ENCODE measurements at regions not wholly inside any gene's neighbourhood (a gene's known extent, or its start where the extent isn't known, plus 50 kb on each side); places are given as distances from the start of the nearest gene placed in this dataset.
A peak's percentile ranks its signal among the peaks of the same experiment; 100 is the strongest.
"Not testable (repeated sequence)": the region's sequence is repeated elsewhere in the genome, so short reads cannot be mapped to it uniquely, and the experiment has no call there.

DNA sequence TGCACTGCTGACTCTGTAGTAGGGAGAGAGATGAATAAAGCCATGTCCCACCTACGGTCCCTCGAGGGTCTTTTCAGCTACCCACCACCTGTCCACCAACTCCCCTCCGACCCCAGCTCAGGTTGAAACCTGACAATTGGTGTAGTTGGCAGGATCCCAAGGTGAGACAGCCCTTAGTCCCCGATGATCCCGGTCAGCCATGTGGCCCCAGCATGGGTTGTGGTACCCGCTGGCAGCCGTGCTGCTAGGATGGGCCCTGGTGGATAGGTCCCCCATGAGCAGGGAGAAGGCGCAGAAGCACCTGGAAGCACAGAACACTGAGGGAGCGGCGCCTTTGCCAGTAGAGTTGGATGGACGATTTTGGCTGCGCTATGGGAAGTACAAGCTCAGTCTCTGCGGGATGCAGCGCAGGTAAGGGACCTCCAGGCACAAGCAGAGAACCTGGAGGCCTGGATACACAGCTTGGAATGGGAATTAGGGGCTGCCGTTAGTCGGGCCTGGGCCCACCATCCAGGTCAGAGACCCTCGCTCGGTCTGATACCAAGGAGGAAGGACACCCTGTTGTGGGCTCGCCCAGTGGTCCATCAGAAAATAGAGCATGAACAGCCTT is 694.6 kb upstream of the AGA start:
- DNase-seq = peak in 2 of 10 donors; percentile 55 to 66
- intact Hi-C loops (cut with DNase I) = no loop called here

DNA sequence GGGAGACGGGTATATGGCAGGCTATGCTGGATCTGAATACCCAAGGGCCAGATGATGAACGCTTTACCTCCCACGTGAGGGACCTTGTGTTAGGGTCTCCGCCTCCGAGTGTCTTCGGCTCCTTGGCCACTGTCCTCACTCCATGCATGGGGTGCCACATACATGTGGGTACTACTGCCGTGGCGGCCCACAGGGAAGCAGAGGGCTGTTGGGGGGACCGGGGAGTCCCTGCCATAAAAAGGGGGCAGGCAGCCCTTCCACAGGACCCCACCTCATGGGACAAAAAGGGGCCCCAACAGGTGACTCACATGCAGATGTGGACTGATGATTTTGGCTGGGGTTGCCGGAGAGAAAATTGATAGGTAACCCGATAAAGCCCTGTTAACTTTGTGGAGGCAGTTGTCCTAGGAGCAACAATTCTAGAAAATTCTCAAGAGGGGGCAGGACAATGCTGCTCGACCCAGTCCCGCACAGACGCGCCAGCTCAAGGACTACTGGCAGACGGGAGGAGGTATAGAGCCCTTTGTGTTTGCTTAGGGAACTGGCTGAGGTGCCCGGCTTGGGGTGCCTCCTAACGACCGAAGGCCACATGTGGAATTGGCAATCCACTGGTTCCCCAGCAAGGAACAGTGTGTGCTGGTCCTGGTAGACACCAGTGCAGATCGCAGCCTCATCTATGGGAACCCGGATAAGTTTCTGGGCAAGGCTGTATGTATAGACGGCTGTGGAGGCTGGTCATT is 695.7 kb upstream of the AGA start:
- peak in 2 of 10 donors; percentile 50 to 59 for DNase-seq
- intact Hi-C loops (cut with DNase I) = no loop called here

GRCh38 chr4:178138491-178138890 is 696.3 kb upstream of the AGA start:
- peak in 1 of 10 donors; percentile 20 for DNase-seq
- intact Hi-C loops (cut with DNase I) = no loop called here

GRCh38 chr4:178140326-178140915 is 698.2 kb upstream of the AGA start:
- peak in 2 of 10 donors; percentile 55 to 59 for DNase-seq
- intact Hi-C loops (cut with DNase I) = no loop called here

DNA sequence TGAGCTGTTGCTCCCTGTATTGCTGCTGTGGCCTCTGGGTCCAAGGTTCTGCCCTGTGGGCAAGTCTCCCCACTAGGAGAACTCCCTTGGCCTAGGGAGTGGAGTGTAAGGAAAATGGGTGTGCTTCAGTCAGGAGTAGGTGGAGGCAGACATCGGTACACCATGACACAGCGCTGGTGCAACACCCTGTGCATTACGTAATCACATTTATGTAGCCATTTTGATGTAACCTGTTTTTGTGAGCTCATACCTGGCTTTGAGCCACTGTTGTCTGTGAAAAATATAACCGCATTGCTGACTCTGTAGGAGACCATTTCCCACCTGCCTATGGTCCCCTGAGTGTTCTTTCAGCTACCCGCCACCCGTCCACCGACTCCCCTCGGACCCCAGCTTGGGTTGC is 700.5 kb upstream of the AGA start:
- no peak for DNase-seq
- intact Hi-C loops (cut with DNase I) = no loop called here

DNA sequence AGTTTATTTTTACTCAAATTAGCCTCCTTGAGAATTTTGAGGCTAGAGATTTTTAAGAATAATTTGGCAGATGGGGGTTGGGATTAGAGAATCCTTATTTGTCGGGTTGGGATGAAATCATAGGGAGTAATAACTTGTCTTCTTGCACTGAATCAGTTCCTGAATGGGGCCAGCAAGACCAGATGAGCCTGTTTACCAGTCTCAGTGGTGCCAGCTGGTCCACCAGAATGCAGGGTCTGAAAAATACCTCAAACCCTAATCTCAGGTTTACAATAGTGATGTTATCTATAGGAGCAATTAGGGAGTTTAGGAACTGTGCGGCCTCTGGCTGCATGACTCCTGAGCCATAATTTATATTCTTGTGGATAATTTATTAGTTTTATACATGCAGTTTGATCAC is 705.9 kb upstream of the AGA start:
- intact Hi-C loops (cut with DNase I) = no loop called here

GRCh38 chr4:178165251-178165950 is 723.2 kb upstream of the AGA start:
- no peak for DNase-seq
- intact Hi-C loops (cut with DNase I) = no loop called here

More for the DNA sequence above, 705.9 kb upstream of the AGA start:
- DNase-seq = no peak

- no peak for DNase-seq
- intact Hi-C loops (cut with DNase I) = no loop called here
Measured at GRCh38 chr4:178165951-178166308, 723.7 kb upstream of the AGA start.

DNA sequence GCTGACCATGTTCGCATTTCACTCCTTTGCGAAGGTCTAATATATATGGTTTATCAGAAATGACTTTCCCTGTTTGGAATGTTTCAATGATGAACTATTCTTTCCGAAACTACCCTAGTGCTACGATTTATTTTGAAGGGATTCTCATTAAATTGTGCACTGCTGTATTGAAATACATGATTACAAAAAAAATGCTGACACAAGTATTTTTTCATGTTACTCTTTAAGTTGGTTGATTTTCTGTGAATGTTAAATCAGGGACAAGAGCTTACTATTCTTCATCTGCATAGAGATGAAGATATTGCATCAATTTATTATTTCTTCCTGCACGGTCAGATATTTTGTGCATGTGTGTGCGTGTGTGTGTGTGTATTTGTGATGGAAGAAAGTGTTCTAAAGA is 731.5 kb upstream of the AGA start:
- DNase-seq = no peak
- intact Hi-C loops (cut with DNase I) = no loop called here

GRCh38 chr4:178174756-178175155 is 732.5 kb upstream of the AGA start:
- intact Hi-C loops (cut with DNase I) = no loop called here
- no peak for DNase-seq

DNA sequence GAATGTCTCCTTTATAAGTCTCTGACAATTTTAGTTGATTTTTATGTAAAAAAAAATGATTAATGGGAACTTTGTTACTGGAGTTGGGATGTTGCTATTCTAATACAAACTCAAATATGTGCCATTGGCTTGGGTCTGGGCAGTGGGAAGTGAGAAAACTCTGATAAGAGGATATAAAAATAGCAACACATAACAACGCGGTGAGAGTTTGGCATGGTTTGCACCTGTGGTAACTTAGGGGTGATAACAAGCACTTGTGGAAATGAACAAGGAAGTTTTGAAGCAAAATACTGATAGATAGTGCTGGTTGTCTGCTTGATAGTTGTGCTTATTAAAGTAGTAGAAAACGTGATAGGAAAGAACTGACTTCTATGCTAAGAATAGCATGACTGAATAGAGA is 743.3 kb upstream of the AGA start:
- intact Hi-C loops (cut with DNase I) = no loop called here
- DNase-seq = no peak

GRCh38 chr4:178192611-178193010 is 750.4 kb upstream of the AGA start:
- intact Hi-C loops (cut with DNase I) = no loop called here
- DNase-seq = no peak

GRCh38 chr4:178196751-178197374 is 754.6 kb upstream of the AGA start:
- no peak for DNase-seq
- intact Hi-C loops (cut with DNase I) = no loop called here

DNA sequence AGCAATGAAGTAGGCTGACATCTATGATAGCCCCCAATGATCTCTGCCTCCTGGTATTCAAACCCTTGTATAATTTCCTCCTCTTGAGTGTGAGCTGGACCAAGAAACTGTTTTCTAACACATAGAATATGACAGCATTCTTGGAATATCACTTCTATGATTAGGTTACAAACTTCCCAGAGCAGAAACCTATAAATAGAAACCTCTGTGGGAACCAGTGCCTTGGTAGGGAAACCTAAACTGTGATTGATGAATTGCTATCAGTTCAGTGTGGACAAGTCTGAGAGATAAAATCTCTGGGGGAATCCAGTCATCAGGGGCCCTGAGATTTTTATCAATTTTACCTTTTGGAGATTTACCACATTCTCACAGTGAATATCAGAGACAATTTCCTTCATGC is 756.5 kb upstream of the AGA start:
- intact Hi-C loops (cut with DNase I) = no loop called here
- DNase-seq = no peak

DNA sequence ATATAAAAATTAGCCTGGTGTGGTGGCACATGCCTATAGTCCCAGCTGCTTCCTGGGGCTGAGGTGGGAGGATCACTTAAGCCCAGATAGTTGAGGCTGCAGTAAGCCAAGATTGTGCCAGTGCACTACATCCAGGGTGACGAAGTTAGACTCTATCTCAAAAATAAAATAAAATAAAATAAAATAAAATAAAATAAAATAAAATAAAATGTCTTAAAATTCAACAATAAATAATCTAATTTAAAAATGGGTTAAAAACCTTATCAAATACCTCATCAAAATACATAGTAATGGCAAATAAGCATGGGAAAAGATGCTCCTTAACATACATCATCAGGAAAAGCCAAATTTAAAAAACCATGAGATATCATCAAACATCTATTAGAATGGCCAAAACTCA is 760.2 kb upstream of the AGA start:
- intact Hi-C loops (cut with DNase I) = no loop called here
- DNase-seq = no peak

DNA sequence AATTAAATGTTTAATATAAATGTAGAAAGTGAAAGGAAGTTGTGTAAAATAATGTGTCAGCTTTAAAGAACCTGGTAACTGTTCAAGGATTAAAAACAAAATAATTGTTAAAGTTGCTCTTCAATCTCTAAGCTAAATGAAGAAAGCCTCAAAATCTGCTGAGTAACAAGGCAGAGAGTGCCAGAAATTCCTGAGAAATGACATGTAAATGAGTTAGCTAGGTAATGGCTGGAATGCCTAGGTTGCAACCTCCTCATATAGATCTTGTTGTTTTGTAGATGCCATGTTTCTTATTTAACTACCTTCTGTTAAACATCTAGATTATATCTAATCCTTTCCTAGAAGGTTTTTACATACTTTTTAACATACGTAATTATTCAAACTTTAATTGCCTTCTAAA is 763.6 kb upstream of the AGA start:
- intact Hi-C loops (cut with DNase I) = no loop called here
- DNase-seq = no peak

GRCh38 chr4:178215309-178215708 is 773.1 kb upstream of the AGA start:
- DNase-seq = no peak
- intact Hi-C loops (cut with DNase I) = no loop called here

DNA sequence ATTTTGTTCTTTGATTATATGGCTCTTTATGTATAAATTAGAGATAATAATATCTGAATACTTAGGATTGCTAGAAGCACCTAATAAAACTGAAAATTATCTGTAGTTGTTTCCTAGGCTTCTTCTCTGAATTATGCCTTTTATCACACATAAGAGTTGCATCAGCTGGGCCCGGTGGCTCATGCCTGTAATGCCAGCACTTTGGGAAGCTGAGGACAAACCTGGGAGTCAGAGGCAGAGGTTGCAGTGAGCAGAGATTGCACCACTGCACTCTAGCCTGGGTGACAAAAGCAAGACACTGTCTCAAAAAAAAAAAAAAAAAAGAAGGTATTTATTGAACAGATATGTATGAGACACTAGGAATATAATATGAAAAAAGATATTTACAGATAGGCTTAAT is 773.5 kb upstream of the AGA start:
- intact Hi-C loops (cut with DNase I) = no loop called here
- no peak for DNase-seq

GRCh38 chr4:178226421-178226820 is 784.2 kb upstream of the AGA start:
- DNase-seq; intact Hi-C loops (cut with DNase I): not testable (repeated sequence)

GRCh38 chr4:178233906-178234305 is 791.7 kb upstream of the AGA start:
- intact Hi-C loops (cut with DNase I) = no loop called here
- DNase-seq = no peak

DNA sequence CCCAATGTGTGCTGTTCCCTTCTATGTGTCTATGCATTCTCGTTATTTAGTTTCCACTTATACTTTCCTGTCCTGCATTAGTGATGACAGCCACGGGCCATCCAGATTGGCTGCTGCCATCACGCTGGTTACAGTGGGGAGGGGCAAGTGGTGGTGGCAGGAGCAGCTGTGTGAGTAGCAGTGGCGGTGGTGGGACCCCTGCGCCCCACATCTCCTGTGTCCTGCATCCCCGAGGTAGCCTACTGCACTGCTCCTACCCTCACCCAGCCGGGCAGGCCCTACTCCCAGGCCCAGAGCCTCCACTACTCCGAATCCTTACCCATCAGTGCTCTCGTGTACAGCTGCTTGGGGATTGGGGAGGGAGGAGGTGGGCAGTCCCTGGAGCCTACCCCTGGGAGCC is 798.7 kb upstream of the AGA start:
- DNase-seq = no peak
- intact Hi-C loops (cut with DNase I) = no loop called here
